ENCODE measurements at regions not wholly inside any gene's neighbourhood (a gene's known extent, or its start where the extent isn't known, plus 50 kb on each side); places are given as distances from the start of the nearest gene placed in this dataset.
"Not testable (repeated sequence)": the region's sequence is repeated elsewhere in the genome, so short reads cannot be mapped to it uniquely, and the experiment has no call there.

GRCh38 chr11:109514313-109515018, 92.5 kb downstream of the C11orf87 start:
- Histone ChIP-seq H3K4me3 (no peak overlapping the region), H3K36me3 (no peaks in the 10 kb centered on the region), H3K9me3 (no peaks in the 10 kb centered on the region), H3K4me1 (no peaks in the 10 kb centered on the region), H3K27me3 (no peaks in the 10 kb centered on the region), H3K27ac (no peak overlapping the region)
- TF ChIP-seq CTCF (IDR thresholded peaks at IDR 0.05) = no peak
- no peak for DNase-seq (ENCODE audit: low spot score)

- Histone ChIP-seq H3K9me3 (no peaks in the 10 kb centered on the region), H3K27me3 (no peaks in the 10 kb centered on the region), H3K36me3 (no peaks in the 10 kb centered on the region), H3K4me3 (no peak overlapping the region), H3K27ac (no peak overlapping the region), H3K4me1 (no peaks in the 10 kb centered on the region)
- no peak for TF ChIP-seq CTCF (IDR thresholded peaks at IDR 0.05)
- no peak for DNase-seq (ENCODE audit: low spot score)
Measured at GRCh38 chr11:109519253-109519652, 97.3 kb downstream of the C11orf87 start.

- H3K4me3 ChIP-seq = no peak overlapping the region
- H3K27me3 ChIP-seq = no peaks in the 10 kb centered on the region
- no peaks in the 10 kb centered on the region for H3K4me1 ChIP-seq
- no peak for TF ChIP-seq CTCF (IDR thresholded peaks at IDR 0.05)
- H3K9me3 ChIP-seq = no peaks in the 10 kb centered on the region
- no peaks in the 10 kb centered on the region for H3K36me3 ChIP-seq
- no peak overlapping the region for H3K27ac ChIP-seq
- DNase-seq (ENCODE audit: low spot score) = no peak
Measured at GRCh38 chr11:109521571-109522086, 99.6 kb downstream of the C11orf87 start.

- no peaks in the 10 kb centered on the region for H3K27me3 ChIP-seq
- no peaks in the 10 kb centered on the region for H3K9me3 ChIP-seq
- H3K27ac ChIP-seq = no peak overlapping the region
- no peaks in the 10 kb centered on the region for H3K36me3 ChIP-seq
- H3K4me1 ChIP-seq = no peaks in the 10 kb centered on the region
- no peak overlapping the region for H3K4me3 ChIP-seq
- no peak for TF ChIP-seq CTCF (IDR thresholded peaks at IDR 0.05)
- no peak for DNase-seq (ENCODE audit: low spot score)
Measured at GRCh38 chr11:109522116-109522755, 100.2 kb downstream of the C11orf87 start.

GRCh38 chr11:109525636-109526035, 103.6 kb downstream of the C11orf87 start:
- H3K9me3 ChIP-seq; H3K27ac ChIP-seq; H3K4me3 ChIP-seq; H3K4me1 ChIP-seq; H3K27me3 ChIP-seq; H3K36me3 ChIP-seq; DNase-seq (ENCODE audit: low spot score): not testable (repeated sequence)

- H3K27ac ChIP-seq = no peak overlapping the region
- H3K4me1 ChIP-seq = no peaks in the 10 kb centered on the region
- TF ChIP-seq CTCF (IDR thresholded peaks at IDR 0.05) = no peak
- no peaks in the 10 kb centered on the region for H3K27me3 ChIP-seq
- no peak overlapping the region for H3K4me3 ChIP-seq
- DNase-seq (ENCODE audit: low spot score) = no peak
- H3K36me3 ChIP-seq = no peaks in the 10 kb centered on the region
- no peaks in the 10 kb centered on the region for H3K9me3 ChIP-seq
Measured at GRCh38 chr11:109526061-109526460, 104.1 kb downstream of the C11orf87 start.
